GM23338 (cell line): ENCODE measurements at regions not wholly inside any gene's neighbourhood (a gene's known extent, or its start where the extent isn't known, plus 50 kb on each side); places are given as distances from the start of the nearest gene placed in this dataset.

Experiments
- ATAC-seq: fragments of 200-7000 bp; cut with Tn5 transposase; 3 replicates; pipeline ENCODE4 v1.9.1; 2020
- DNase-seq: peaks from one replicate; pipeline ENCODE4 v3.0.0-alpha.2; 2015; ENCODE audit warnings: low spot score
- H2AFZ ChIP-seq: fragments of 200-600 bp; sonication (generic); 2 replicates; pipeline ENCODE4 v1.8.0; 2016; ENCODE audit warnings: antibody characterized with exemption, mild to moderate bottlenecking, moderate library complexity
- H3F3A ChIP-seq: fragments of 200-600 bp; sonication (generic); replicated peaks from 2 replicates; pipeline ENCODE4 v1.8.0; 2017; ENCODE audit warnings: antibody characterized with exemption, mixed run types, low read depth
- H3K27ac ChIP-seq: fragments of 200-600 bp; sonication (generic); 2 replicates; pipeline ENCODE4 v1.6.1; 2016; ENCODE audit warnings: low read depth
- H3K27me3 ChIP-seq: fragments of 200-600 bp; sonication (generic); 2 replicates; pipeline ENCODE4 v1.8.0; 2016; ENCODE audit warnings: mild to moderate bottlenecking, mixed run types, moderate library complexity; ENCODE audit not compliant: insufficient read depth
- H3K36me3 ChIP-seq: fragments of 200-600 bp; sonication (generic); 2 replicates; pipeline ENCODE4 v1.8.0; 2016; ENCODE audit warnings: mild to moderate bottlenecking; ENCODE audit not compliant: insufficient read depth
- H3K4me1 ChIP-seq: fragments of 200-600 bp; sonication (generic); 2 replicates; pipeline ENCODE4 v1.8.0; 2016; ENCODE audit warnings: mild to moderate bottlenecking, moderate library complexity; ENCODE audit not compliant: insufficient read depth
- H3K4me2 ChIP-seq: fragments of 200-600 bp; sonication (generic); 2 replicates; pipeline ENCODE4 v1.7.1; 2017; ENCODE audit warnings: mixed run types
- H3K4me3 ChIP-seq: fragments of 200-600 bp; sonication (generic); 2 replicates; pipeline ENCODE4 v1.6.1; 2016; ENCODE audit warnings: mixed run types
- H3K79me2 ChIP-seq: fragments of 200-600 bp; sonication (generic); replicated peaks from 2 replicates; pipeline ENCODE4 v1.8.0; 2017; ENCODE audit warnings: mild to moderate bottlenecking; ENCODE audit not compliant: insufficient read depth
- H3K9me2 ChIP-seq: fragments of 200-600 bp; sonication (generic); 2 replicates; pipeline ENCODE4 v1.8.0; 2017; ENCODE audit not compliant: insufficient read depth
- H4K20me1 ChIP-seq: fragments of 200-600 bp; sonication (generic); replicated peaks from 2 replicates; pipeline ENCODE4 v1.8.0; 2017; ENCODE audit warnings: mild to moderate bottlenecking; ENCODE audit not compliant: insufficient read depth
- H3K27ac Mint-ChIP-seq: 2 replicates; pipeline ENCODE4 v1.8.0; 2020; ENCODE audit warnings: inconsistent platforms, mild to moderate bottlenecking, moderate library complexity, mixed read lengths
- H3K27me3 Mint-ChIP-seq: 3 replicates; pipeline ENCODE4 v1.8.0; 2022; ENCODE audit warnings: low read depth, mild to moderate bottlenecking, moderate library complexity, mixed read lengths, inconsistent platforms; ENCODE audit not compliant: insufficient read depth, poor library complexity
- H3K36me3 Mint-ChIP-seq: 3 replicates; pipeline ENCODE4 v1.8.0; 2021; ENCODE audit warnings: low read depth, mild to moderate bottlenecking, inconsistent platforms, moderate library complexity, mixed read lengths
- H3K4me1 Mint-ChIP-seq: 3 replicates; pipeline ENCODE4 v1.8.0; 2020; ENCODE audit warnings: mild to moderate bottlenecking, inconsistent platforms, mixed read lengths
- H3K4me3 Mint-ChIP-seq: 3 replicates; pipeline ENCODE4 v1.8.0; 2021; ENCODE audit warnings: moderate library complexity, mild to moderate bottlenecking, inconsistent platforms, mixed read lengths
- H3K9me3 Mint-ChIP-seq: 3 replicates; pipeline ENCODE4 v1.8.0; 2020; ENCODE audit warnings: moderate library complexity, mild to moderate bottlenecking, inconsistent platforms, mixed read lengths
- CREB1 ChIP-seq: fragments of 250-450 bp; sonication (Bioruptor Pico); IDR thresholded peaks from 2 replicates; pipeline ENCODE4 v1.5.0; 2020; ENCODE audit warnings: low read depth, mild to moderate bottlenecking, moderate library complexity
- CTCF ChIP-seq, 2 experiments: fragments of 200-600 bp in 1 of 2; sonication (generic) in 1 of 2; conservative IDR thresholded peaks; 2 replicates each; pipeline versions ENCODE4 v1.5.1 to v1.6.1; 2016 to 2017; ENCODE audit warnings: antibody characterized with exemption in 2 of 2, low read depth in 2 of 2, mild to moderate bottlenecking in 2 of 2, moderate library complexity in 1 of 2
- ETS1 ChIP-seq: IDR thresholded peaks from 2 replicates; pipeline ENCODE4 v1.6.1; 2016; ENCODE audit warnings: antibody characterized with exemption
- EZH2 ChIP-seq: fragments of 200-600 bp; sonication (generic); IDR thresholded peaks from one replicate; pipeline ENCODE4 v1.8.0; 2017; ENCODE audit warnings: antibody characterized with exemption, mild to moderate bottlenecking, low read depth; ENCODE audit not compliant: unreplicated experiment
- EZH2phosphoT487 ChIP-seq: fragments of 200-600 bp; sonication (generic); IDR thresholded peaks from one replicate; pipeline ENCODE4 v1.8.1; 2018; ENCODE audit warnings: antibody characterized with exemption; ENCODE audit not compliant: unreplicated experiment
- JUNB ChIP-seq: IDR thresholded peaks from one replicate; pipeline ENCODE4 v1.6.1; 2016; ENCODE audit warnings: antibody characterized with exemption; ENCODE audit not compliant: unreplicated experiment
- NANOG ChIP-seq: IDR thresholded peaks from 2 replicates; pipeline ENCODE4 v1.6.1; 2016; ENCODE audit warnings: antibody characterized with exemption, borderline replicate concordance
- POLR2AphosphoS5 ChIP-seq: IDR thresholded peaks from 2 replicates; pipeline ENCODE4 v1.6.1; 2016; ENCODE audit warnings: antibody characterized with exemption, low read depth
- REST ChIP-seq: IDR thresholded peaks from one replicate; pipeline ENCODE4 v1.6.1; 2018; ENCODE audit warnings: antibody characterized with exemption; ENCODE audit not compliant: unreplicated experiment
- STAT1 ChIP-seq: IDR thresholded peaks from one replicate; pipeline ENCODE4 v1.6.1; 2016; ENCODE audit warnings: antibody characterized with exemption; ENCODE audit not compliant: unreplicated experiment
- ZNF114 ChIP-seq: fragments of 250-450 bp; sonication (Bioruptor Pico); IDR thresholded peaks from 2 replicates; pipeline ENCODE4 v1.5.0; 2020; ENCODE audit warnings: mild to moderate bottlenecking, moderate library complexity
- ZNF331 ChIP-seq: fragments of 250-450 bp; sonication (Bioruptor Pico); IDR thresholded peaks from 2 replicates; pipeline ENCODE4 v1.5.0; 2020; ENCODE audit warnings: low read depth, mild to moderate bottlenecking, moderate library complexity

- TF ChIP-seq CTCF (conservative IDR thresholded peaks at IDR 0.05; ENCODE audit: low read depth in 2 of 2) (no peak), CREB1 (no peak), ZNF331 (CRISPR knock-in tag) (no peak)
Observed at GRCh38 chr10:44012921-44013320, 364.2 kb upstream of the ZNF32 start (continued).

GRCh38 chr10:44011603-44011981, 362.9 kb upstream of the ZNF32 start:
- H3K4me1 Mint-ChIP-seq = no peaks in the 10 kb centered on the region; the same call in 2 of the 3 replicates
- no peaks in the 10 kb centered on the region; the same call in 2 of the 3 replicates for H3K36me3 Mint-ChIP-seq
- H3K9me2 ChIP-seq = 0 out of 2 replicates have a peak, but pooled peaks cover 4% of the 10 kb centered on the region
- H3K27me3 ChIP-seq = no peaks in the 10 kb centered on the region
- no peak overlapping the region for H3K4me3 ChIP-seq
- no peak overlapping the region for H3K4me2 ChIP-seq
- H4K20me1 ChIP-seq = no peaks in the 10 kb centered on the region
- DNase-seq (no peak), ATAC-seq (no peak)
- H3K9me3 Mint-ChIP-seq = no peaks in the 10 kb centered on the region; the same call in 1 of the 3 replicates
- H2AFZ ChIP-seq = no peak overlapping the region
- peaks cover 3% of the 10 kb centered on the region for H3K27me3 Mint-ChIP-seq
- H3K27ac ChIP-seq = no peak overlapping the region
- H3F3A ChIP-seq = no peaks in the 10 kb centered on the region
- no peak overlapping the region for H3K4me3 Mint-ChIP-seq
- H3K36me3 ChIP-seq = no peaks in the 10 kb centered on the region
- H3K79me2 ChIP-seq = no peaks in the 10 kb centered on the region
- H3K27ac Mint-ChIP-seq = no peak overlapping the region
- no peaks in the 10 kb centered on the region for H3K4me1 ChIP-seq
- no peak for TF ChIP-seq EZH2phosphoT487
- TF ChIP-seq ETS1 = no peak
- TF ChIP-seq STAT1 = no peak
- no peak for TF ChIP-seq ZNF331 (CRISPR knock-in tag)
- no peak for TF ChIP-seq CTCF (conservative IDR thresholded peaks at IDR 0.05; ENCODE audit: low read depth in 2 of 2)
- TF ChIP-seq ZNF114 = no peak
- TF ChIP-seq EZH2 = no peak
- TF ChIP-seq NANOG = no peak
- TF ChIP-seq JUNB = no peak
- no peak for TF ChIP-seq CREB1
- TF ChIP-seq REST = no peak
- TF ChIP-seq POLR2AphosphoS5 = no peak
